Vagina (tissue), 2 donors: ENCODE measurements at regions not wholly inside any gene's neighbourhood (a gene's known extent, or its start where the extent isn't known, plus 50 kb on each side); places are given as distances from the start of the nearest gene placed in this dataset.

Source experiments
- POLR2A ChIP-seq, 2 donors: fragments of 450-650 bp; IDR thresholded peaks; one replicate each; pipeline ENCODE4 v1.6.1; 2017; ENCODE audit warnings: antibody characterized with exemption in 2 of 2, mild to moderate bottlenecking in 2 of 2, moderate library complexity in 2 of 2
- POLR2AphosphoS5 ChIP-seq, 2 donors: sonication (generic); formaldehyde crosslinking; IDR thresholded peaks; one replicate each; pipeline ENCODE4 v1.9.0; 2017; ENCODE audit warnings: antibody characterized with exemption in 2 of 2, mild to moderate bottlenecking in 2 of 2, low read depth in 1 of 2; ENCODE audit not compliant: insufficient read depth in 1 of 2
- TF ChIP-seq, protein P1 (sequence below), 3 experiments: fragments of 450-650 bp in 2 of 3; fragments of 200-600 bp in 1 of 3; sonication (generic) in 1 of 3; IDR thresholded peaks; one replicate each; pipeline ENCODE4 v1.5.1; 2017 to 2019; ENCODE audit warnings: antibody characterized with exemption in 3 of 3, mild to moderate bottlenecking in 2 of 3, moderate library complexity in 2 of 3

DNA sequence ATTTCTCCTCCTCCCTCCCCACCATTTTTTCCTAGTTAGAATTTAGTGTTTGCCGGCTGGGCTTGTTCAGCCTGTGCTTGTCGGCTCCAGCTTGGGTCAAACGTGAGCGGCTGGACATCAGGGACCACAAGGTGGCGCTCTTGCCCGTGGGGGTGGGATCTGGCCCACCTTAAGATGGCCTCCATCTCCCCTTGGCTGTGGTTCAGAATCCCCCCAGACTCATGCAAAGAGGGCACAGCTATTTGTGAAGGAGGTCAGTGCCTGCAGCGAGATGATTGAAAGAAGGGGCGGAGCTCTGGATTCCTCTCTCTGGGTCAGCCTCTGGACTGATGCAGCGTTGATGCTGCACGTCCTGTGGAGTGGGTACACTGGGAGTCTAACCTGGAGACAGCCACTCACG lies 283.3 kb upstream of the TUT7 start:
- TF ChIP-seq, protein P1, sequence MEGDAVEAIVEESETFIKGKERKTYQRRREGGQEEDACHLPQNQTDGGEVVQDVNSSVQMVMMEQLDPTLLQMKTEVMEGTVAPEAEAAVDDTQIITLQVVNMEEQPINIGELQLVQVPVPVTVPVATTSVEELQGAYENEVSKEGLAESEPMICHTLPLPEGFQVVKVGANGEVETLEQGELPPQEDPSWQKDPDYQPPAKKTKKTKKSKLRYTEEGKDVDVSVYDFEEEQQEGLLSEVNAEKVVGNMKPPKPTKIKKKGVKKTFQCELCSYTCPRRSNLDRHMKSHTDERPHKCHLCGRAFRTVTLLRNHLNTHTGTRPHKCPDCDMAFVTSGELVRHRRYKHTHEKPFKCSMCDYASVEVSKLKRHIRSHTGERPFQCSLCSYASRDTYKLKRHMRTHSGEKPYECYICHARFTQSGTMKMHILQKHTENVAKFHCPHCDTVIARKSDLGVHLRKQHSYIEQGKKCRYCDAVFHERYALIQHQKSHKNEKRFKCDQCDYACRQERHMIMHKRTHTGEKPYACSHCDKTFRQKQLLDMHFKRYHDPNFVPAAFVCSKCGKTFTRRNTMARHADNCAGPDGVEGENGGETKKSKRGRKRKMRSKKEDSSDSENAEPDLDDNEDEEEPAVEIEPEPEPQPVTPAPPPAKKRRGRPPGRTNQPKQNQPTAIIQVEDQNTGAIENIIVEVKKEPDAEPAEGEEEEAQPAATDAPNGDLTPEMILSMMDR (IDR thresholded peaks at IDR 0.05) = peak in 1 of 3 experiments; percentile 23
- no peak for TF ChIP-seq POLR2AphosphoS5 (IDR thresholded peaks at IDR 0.05; ENCODE audit: insufficient read depth in 1 of 2, low read depth in 1 of 2)
- TF ChIP-seq POLR2A (IDR thresholded peaks at IDR 0.05) = no peak
